DMS 273 (cell line): ENCODE measurements at regions not wholly inside any gene's neighbourhood (a gene's known extent, or its start where the extent isn't known, plus 50 kb on each side); places are given as distances from the start of the nearest gene placed in this dataset.

ENCODE experiments used
- DNase-seq: peaks from one replicate; lab custom pipeline; 2025; ENCODE audit not compliant: unreplicated experiment; lab: John Stamatoyannopoulos, UW

DNA sequence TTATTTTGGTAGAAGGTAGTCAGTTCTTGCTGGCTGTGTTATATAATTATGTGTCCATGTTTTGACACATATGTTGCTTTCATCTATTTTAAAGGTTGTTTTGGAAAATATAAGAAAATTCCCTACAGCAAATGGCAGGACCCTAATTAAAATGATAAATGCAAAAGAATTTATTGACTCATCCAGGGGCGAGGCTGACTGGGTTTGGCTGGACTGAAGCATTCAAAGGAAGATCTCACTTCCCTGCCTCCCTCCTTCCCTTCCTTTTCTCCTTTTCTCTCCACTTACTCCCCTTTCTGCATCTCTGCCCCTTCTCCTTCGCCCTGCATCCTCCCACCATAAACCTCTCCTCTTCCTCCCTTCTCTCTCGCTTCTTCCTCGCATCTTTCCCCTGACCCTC is 129.6 kb downstream of the SNAPC1 start:
- no peak for DNase-seq

DNA sequence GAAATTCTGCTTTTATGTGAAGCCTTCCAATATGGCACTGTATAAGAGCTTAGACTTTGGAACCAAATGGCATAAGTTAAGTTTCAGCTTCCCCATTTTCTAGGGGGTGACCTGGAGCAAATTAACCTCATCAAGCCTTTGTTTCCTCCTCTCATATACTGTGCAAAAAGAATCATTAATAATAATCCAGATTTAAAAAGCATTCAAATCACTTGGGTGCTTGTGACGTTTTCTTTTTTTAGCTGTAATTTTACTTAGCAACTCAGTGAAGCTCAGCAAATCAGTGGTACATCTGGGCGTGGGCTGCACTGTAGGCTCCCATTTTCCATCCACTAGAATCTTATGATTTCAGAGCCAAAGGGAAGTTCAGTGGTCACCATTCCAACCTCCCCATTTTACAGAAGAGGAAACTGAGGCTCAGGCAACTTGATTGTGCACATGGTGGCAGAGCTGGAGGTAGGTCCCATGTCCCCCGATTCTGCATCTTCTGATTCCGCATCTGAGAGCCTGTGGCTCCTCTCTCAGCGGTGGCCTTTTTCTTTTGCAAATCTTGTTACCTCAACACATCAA is 131.2 kb downstream of the SNAPC1 start:
- DNase-seq: no peak

DNA sequence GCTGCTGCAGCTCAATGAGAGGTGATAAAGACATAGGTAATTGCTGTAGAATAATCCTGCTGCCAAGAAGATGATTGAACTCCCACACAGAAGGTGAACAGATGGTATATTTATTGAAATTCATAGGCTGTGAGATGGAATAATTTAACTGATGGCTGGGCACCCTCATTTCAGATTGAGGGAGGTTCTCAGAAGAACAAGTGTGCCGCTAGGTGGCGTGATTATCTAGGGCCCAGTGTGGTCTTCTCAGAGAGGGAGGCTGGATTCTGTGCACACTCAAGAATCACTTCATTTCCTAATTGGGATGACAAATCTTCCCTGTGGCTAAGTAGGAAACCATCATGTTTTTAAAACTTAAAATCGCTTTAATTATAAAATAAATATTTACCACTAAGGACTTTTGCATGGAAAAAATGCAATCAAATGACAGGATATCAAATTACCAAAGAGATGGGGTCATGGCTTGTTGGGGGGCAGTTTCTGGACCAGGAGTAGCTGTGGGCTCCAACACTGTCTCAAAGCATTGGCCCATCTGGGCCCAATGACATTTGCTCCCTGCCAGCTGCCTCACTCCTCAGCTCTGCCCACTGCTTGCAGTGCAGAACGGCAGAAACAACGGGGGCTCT is 132.3 kb downstream of the SNAPC1 start:
- DNase-seq: peak; percentile 97

DNA sequence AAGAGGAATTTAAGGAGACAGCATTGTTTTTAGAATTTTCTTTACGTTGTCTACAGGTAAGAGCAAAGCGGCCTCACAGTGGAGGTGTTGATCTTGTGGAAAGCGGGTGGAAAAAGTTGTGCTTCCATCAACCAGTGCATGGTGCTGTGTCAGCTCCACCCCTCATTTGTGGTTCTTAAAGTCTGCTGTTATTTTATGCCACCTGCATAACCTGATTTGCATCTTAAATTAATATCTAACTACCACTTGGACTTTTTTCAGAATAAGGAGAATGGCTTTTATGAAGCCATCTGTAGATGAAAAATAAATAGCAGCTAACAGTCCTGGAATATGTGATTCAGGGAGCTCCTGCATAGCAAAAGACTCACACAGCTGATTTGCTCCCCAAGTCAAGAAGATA is 135.1 kb downstream of the SNAPC1 start:
- no peak for DNase-seq

DNA sequence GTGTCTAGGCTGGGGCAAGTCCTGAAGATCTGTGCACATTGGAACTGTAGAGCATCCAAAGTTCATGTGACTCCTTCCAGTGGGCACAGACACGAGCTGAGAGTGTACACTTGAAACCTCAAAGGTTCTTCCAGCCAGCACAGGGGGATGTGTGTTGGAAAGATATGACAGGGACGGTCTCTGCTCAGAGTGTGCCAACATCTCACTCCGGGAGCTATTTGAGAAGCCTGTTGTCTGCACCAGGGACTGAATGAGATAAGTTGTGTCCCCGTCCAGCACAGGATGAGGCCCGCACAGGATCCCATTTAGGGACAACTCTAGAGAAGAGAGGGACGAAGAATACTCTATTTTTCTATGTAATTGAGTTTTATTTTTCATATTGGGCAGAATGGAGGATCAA is 136.3 kb downstream of the SNAPC1 start:
- DNase-seq: no peak

DNA sequence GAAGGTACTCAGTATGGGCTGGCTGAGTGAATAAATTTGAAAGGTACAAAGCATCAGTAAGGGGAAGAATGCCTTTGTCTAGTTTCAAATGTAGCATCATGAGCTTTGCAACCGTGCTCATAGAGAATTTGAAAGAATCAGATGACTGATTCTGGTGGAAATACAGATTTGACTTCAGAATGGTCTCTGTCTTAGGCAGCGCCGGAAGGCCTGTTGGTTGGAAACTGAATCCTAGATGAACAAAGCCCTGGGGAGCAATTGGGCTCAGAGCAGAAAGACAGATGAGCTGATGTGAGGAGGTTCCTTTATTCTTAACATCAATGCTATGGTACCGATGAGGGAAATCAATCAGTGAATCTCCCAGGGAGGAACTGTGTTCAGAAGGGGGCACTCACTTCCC is 137.3 kb downstream of the SNAPC1 start:
- peak; percentile 37 for DNase-seq

DNA sequence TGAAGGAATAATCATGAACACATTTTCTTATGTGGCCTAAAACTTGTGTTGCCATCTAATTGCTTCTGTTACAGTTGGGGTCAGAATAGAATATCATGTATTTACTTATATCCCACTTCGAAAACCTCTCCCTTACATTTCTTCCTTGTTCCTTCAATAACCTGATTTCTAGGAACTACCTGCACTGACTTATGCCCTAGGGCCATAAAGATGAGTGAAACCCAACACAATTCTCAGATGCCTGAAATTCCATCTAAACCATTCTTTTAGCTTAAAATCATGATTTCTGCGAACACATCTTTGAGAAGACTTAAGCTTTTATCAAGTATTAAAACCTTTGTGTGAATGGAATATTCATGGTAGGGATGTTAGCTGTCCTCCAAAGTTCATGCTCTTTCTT is 142.7 kb downstream of the SNAPC1 start:
- no peak for DNase-seq

DNA sequence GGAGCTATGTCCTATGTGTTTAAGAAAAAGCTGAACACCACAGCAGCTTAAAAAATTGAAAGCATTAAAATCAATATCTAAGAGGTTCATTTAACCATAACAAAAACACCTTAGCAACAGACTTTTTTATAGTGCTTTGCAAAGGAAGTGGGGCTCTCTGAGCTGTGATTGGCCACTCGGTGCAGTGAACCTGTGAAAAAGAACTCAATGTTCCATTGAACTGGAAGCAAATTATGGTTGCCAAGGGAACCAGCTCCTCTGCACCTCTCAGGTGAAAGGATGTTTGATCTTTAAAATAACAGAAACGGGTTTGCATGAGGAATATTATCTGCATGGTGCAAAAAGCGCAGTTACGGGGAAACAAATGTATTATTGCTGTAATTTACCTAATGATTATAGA is 149.4 kb downstream of the SNAPC1 start:
- DNase-seq: peak; percentile 13

DNA sequence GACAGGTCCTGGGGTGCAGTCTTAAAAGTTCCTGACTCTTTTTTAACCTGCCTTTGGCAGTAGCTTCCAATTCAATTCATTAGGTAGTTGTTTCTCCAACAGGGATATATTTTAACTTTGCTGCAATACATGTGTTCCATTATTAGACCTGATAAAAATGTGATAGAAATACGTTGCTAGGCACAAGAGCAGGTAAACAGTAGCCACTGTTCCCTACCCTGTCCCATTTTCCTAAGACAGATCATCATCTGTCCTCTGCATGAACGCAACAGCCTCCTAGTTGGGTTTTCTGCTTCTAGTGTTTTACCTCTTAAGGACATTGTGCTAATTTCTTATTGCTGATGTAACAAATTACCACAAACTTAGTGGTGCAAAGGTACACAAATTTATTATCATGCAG is 156.8 kb downstream of the SNAPC1 start:
- DNase-seq: no peak

DNA sequence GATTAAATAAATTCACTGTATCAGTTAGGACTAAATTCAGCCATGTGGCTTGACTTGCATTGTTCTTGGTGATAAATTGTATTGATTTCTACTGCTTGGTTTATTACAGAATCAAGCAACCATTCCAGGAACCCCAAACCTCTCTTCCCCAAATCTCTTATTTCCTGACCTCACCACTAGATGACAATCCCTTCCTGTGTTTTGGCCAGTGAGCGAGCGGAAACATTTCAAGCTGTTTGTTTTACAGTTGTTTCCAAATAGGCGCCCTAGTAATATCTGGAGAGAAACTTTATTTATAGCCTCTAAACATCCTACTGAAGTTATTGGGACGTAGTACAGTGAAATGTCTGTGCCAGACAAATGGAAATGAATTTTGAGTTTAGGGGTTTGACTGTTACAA is 161.1 kb downstream of the SNAPC1 start:
- DNase-seq: peak; percentile 46

DNA sequence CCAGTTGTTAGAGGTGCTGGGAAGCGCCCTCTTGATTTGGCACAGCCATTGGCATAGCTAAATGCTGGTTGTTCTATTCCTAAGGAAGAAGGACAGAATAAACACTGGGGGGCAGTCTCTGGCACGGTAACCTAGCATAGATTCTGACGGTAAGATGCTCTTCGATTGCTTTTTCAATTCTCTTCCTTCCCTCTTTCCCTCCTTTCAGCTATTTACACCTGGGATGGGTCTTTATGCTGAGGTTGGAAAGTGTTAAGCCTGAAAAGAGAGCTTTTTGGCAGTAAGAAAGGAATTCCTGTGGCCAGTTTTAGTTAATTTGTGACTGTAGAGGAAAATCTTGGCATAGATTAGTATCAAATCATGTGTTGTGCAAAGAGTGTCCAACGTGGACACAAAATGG is 162.8 kb downstream of the SNAPC1 start:
- DNase-seq: peak; percentile 57

DNA sequence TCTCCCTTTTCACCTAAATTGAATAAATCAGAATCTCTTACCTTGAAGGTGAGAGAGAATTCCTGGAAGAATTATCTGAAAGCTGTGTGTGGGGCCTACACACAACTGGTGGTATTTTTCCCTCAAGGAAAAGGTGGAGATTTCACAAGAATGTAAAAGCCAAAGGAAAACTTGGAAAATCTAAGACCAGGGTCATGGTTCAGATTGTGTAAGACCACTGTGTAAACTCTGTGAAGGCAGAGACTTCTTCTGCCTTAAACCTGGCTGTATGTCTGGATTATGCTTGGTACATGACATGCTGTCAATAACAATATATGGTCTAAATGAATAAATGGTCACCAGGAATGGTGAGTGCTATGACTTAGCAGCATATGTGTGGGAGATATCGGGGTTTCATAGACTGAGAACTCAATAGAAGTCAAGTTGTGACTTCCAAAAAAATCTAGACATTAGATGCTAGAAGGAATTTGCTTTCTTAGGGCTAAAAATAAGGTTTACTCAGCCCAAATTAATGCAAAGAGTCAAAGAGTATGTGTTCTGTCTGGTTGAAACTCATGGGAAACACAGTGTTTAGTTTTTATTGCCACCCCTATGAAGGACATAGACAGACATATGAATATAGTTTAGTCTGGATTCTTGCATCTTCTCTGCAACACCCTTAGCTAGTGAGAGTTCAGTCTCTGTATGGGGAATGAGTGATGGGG is 163.7 kb downstream of the SNAPC1 start:
- no peak for DNase-seq

DNA sequence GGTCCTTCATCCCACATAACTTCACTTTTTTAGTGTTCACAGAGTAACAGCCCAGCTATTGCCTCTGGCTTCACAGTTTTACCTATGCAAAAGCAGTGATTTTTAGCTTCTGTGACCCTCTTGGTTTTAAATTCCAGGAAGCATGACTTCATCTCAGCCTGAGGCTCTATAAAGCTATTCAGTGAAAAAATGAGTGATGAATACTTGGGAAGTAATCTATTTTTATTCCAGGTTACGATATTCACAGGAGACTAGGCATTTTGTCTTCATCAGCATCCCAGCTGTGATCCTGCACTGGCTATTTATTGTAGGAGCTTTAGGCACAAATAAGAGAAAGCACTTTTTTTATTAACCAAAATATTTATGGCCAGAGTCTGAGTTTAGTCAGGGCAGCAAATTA is 164.8 kb downstream of the SNAPC1 start:
- peak; percentile 18 for DNase-seq

DNA sequence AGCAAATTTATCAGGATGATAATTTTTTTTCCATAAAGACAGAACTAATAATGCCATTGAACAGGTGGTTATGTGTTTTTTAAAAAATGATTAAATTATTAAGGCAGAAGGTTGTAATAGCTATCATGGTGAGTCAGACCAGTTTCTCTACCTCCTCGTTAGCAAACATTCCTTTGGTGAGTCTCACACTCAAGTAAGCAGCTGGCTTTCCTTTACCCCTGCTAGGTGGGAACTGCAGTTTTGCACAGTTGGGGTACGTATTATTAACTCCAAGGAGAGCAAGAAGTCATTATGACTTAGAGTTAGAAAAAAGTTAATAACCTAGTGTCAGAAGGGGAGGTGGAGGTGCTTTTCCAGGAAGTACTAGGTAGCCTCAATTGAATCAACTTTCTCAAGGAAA is 165.3 kb downstream of the SNAPC1 start:
- peak; percentile 37 for DNase-seq

DNA sequence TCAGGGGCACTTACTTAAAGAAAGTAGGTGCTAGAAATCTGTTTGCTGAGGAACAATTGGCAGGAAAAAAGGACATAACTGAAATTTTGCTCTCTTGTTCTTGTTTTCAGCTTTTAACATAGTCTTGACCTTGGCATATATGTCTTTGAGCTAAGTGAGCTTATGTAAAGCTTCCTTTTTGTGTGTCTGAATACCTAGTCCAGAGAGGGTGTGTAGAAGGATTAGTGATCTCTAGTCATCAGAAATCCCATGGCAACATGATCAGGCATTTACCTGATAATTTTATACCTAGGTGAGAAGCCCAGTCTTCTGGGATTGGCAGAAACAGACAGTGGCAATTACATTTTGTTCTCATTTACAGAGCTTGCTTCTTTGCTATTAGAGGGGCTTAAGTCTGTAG is 166.1 kb downstream of the SNAPC1 start:
- DNase-seq: no peak

DNA sequence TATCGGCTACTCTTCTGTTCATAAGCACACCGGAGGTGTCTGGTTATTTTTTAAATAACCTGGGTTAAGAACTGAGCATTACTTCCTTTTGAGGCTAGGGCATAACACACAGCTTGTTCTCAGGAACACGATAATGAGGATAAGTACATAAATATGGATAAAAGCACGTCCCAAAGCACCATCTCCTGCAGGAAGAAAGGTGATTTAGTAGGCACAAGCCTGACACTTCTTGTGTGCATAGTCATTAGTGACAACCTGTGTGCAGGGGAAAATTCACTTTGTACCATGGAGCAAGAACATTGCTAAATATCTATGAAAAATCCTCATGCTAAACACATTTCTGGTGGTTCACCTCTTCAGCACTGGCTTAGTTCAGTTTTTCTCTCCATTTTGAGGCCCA is 166.5 kb downstream of the SNAPC1 start:
- no peak for DNase-seq

DNA sequence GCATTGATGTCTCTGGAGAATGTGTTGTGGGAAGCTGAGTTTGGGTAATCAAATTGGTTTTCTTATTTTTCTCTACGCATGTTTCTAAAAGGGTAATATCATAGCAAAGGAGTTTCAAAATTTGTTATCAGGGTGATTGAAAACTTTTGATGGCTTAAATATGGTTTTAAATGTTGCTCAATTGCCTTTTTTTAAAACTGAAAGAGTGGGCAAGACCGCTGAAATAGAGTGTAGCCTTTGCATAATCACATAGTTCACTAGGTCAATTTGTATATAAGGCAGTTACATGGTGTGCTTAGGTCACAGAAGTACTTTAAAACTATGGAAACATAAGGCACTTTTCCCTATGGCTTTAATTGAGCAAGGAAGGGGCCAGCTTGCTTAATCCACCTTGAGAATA is 167.4 kb downstream of the SNAPC1 start:
- DNase-seq: no peak

DNA sequence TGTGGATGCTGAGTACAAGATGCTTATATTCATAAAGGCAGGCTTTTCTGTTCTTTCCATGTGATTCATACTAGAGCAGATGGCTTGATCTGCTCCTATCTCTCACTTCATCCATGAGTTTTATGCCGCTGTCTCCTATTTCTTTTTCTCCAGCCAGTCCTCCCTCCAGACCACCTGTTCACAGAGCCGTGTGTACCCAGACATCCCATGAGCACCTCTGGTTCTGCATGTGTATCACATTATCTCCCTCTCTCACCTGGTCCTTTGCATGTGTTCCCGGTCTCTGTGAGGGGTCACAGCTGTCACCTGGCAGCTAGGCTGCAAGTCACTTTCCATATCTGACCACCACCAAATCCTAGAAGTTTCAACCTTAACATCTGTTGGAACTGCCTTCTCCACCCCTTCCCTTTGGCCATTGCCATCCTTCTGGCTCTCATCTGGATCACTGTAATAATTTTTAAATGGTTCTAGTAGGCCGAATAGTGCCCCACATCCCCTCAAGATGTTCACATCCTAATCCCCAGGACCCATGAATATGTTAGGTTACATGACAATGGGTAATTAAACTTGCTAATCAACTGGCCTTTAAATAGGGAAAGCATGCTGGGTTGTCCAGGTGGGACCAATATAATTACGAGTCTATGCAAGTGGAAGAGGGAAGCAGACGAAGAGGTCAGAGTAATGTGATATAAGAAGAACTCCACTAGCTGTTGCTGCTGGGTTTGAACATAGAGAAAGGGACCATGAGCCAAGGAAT is 168.1 kb downstream of the SNAPC1 start:
- peak; percentile 83 for DNase-seq

DNA sequence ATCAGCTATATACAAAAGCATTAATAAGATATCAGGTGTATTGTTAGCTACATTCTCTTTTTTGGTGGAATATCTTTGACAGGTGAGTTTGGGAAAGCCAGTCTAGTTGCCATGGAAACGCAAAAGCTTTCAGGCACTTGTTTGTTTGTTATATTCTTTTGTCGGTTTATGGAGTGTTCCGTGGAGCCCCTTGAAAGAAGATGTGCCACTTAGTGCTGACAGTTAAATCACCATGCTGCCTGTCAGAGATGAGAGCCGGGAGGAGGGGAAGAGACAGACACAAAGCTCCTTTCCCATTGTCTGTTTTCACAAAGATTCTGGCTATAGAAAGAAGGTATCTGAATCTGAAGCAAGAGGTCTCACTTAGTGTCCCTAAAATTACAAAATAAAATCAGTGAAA is 170.8 kb downstream of the SNAPC1 start:
- no peak for DNase-seq

DNA sequence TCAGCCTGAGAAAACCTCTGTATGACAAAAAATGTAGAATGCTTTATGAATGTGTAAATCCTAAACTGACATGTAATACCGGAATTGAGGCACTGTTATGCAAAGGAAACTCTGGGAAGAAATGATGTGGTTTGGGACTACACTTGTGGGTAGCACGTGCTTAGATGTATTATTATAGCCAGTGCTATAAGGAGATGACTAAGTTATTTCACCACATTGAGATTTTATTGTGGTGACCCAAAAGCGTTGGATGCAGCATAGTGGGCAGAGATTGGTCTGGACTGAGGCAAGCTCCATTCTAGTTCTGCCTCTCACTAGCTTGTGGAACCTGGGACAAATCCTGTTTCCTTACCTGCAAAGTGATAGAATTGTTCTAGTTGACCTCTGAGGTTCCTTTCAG is 172.2 kb downstream of the SNAPC1 start:
- DNase-seq: no peak

DNA sequence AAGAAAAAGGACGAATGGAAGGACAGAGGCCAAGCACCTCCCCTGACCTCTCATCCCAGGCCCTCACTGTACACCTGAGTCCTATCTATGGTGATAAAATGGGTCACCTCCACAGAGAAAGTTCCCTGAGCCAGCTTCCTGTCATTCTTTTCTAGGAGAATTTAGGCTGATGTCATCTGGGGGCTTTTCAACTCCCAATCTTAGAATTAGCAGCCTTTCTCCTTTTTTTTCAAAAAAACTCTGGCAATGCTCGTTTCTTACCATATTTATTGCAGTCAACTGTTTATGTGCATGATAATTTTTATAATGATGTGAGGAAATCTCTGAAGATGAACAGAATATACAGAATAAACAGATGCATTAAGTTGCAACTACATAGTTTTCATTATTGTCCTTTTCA is 177.6 kb downstream of the SNAPC1 start:
- no peak for DNase-seq
